DND-41 (cell line): ENCODE measurements at regions not wholly inside any gene's neighbourhood (a gene's known extent, or its start where the extent isn't known, plus 50 kb on each side); places are given as distances from the start of the nearest gene placed in this dataset.

Experiments used
- ATAC-seq: fragments of 200-7000 bp; cut with Tn5 transposase; 3 replicates; pipeline ENCODE4 v1.9.1; 2021; ENCODE audit warnings: low read depth; ENCODE audit not compliant: insufficient read depth
- DNase-seq: peaks from one replicate; pipeline ENCODE4 v3.0.0-alpha.2; 2020
- H2AFZ ChIP-seq: 2 replicates; pipeline ENCODE4 v1.6.0; 2012; ENCODE audit warnings: low read depth, low read length
- H3K27ac ChIP-seq: 2 replicates; pipeline ENCODE4 v1.5.1; 2012; ENCODE audit warnings: low read length, inconsistent platforms
- H3K27me3 ChIP-seq: fragments of 200-600 bp; sonication (generic); 2 replicates; pipeline ENCODE4 v1.6.0; 2012; ENCODE audit warnings: low read length, mild to moderate bottlenecking, inconsistent platforms; ENCODE audit not compliant: insufficient read depth, poor library complexity
- H3K36me3 ChIP-seq: 2 replicates; pipeline ENCODE4 v1.5.1; 2012; ENCODE audit warnings: low read length, inconsistent platforms; ENCODE audit not compliant: insufficient read depth
- H3K4me1 ChIP-seq: 2 replicates; pipeline ENCODE4 v1.5.1; 2012; ENCODE audit warnings: mild to moderate bottlenecking, low read length; ENCODE audit not compliant: insufficient read depth
- H3K4me2 ChIP-seq: 2 replicates; pipeline ENCODE4 v1.6.0; 2012; ENCODE audit warnings: mild to moderate bottlenecking, moderate library complexity, low read length, inconsistent platforms; ENCODE audit not compliant: insufficient read depth
- H3K4me3 ChIP-seq, 2 experiments: fragments of 200-600 bp in 1 of 2; shearing (Covaris generic) in 1 of 2; 2 replicates each; pipeline ENCODE4 v1.5.1; 2012 to 2016; ENCODE audit warnings: inconsistent platforms in 2 of 2, low read length in 2 of 2, mild to moderate bottlenecking in 2 of 2, low read depth in 1 of 2, moderate library complexity in 1 of 2
- H3K79me2 ChIP-seq: 2 replicates; pipeline ENCODE4 v1.6.0; 2012; ENCODE audit warnings: low read length, inconsistent platforms; ENCODE audit not compliant: insufficient read depth
- H3K9ac ChIP-seq: 2 replicates; pipeline ENCODE4 v1.6.0; 2012; ENCODE audit warnings: low read depth, mild to moderate bottlenecking, inconsistent platforms, low read length, moderate library complexity
- H3K9me3 ChIP-seq: 2 replicates; pipeline ENCODE4 v1.5.1; 2012; ENCODE audit warnings: low read length, moderate library complexity, mild to moderate bottlenecking, inconsistent platforms; ENCODE audit not compliant: insufficient read depth, severe bottlenecking
- H4K20me1 ChIP-seq: 2 replicates; pipeline ENCODE4 v1.6.0; 2012; ENCODE audit warnings: low read length; ENCODE audit not compliant: insufficient read depth
- EZH2 ChIP-seq: IDR thresholded peaks from 3 replicates; pipeline ENCODE4 v1.6.1; 2012; ENCODE audit warnings: borderline replicate concordance, low read depth, mild to moderate bottlenecking, moderate library complexity, low read length, inconsistent platforms; ENCODE audit not compliant: severe bottlenecking
- TF ChIP-seq, protein P1 (sequence below): IDR thresholded peaks from 2 replicates; pipeline ENCODE4 v1.5.1; 2012; ENCODE audit warnings: borderline replicate concordance, low read length, moderate library complexity, mild to moderate bottlenecking; ENCODE audit not compliant: poor library complexity, severe bottlenecking; ENCODE audit errors: extremely low read depth

DNA sequence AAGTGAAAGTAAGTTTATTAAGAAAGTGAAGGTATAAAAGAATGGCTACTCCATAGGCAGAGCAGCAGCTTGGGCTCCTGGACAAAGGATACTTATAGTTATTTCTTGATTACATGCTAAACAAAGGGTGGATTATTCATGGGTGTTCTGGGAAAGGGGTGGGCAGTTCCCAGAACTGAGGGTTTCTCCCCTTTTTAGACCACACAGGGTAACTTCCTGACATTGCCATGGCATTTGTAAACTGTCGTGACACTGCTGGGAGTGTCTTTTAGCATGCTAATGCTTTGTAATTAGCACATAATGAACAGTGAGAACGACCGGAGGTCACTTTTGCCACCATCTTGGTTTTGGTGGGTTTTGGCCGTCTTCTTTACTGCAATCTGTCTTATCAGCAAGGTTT is 557.6 kb downstream of the SPRY1 start:
- Histone ChIP-seq H3K27ac (no peak overlapping the region), H2AFZ (no peak overlapping the region), H3K4me3 (no peak overlapping the region), H4K20me1 (no peaks in the 10 kb centered on the region), H3K27me3 (no peaks in the 10 kb centered on the region), H3K9me3 (no peaks in the 10 kb centered on the region), H3K4me1 (no peaks in the 10 kb centered on the region), H3K79me2 (no peaks in the 10 kb centered on the region), H3K4me2 (no peak overlapping the region), H3K9ac (no peak overlapping the region), H3K36me3 (no peaks in the 10 kb centered on the region)
- DNase-seq, result no peak
- TF ChIP-seq EZH2, result no peak
- TF ChIP-seq, protein P1, sequence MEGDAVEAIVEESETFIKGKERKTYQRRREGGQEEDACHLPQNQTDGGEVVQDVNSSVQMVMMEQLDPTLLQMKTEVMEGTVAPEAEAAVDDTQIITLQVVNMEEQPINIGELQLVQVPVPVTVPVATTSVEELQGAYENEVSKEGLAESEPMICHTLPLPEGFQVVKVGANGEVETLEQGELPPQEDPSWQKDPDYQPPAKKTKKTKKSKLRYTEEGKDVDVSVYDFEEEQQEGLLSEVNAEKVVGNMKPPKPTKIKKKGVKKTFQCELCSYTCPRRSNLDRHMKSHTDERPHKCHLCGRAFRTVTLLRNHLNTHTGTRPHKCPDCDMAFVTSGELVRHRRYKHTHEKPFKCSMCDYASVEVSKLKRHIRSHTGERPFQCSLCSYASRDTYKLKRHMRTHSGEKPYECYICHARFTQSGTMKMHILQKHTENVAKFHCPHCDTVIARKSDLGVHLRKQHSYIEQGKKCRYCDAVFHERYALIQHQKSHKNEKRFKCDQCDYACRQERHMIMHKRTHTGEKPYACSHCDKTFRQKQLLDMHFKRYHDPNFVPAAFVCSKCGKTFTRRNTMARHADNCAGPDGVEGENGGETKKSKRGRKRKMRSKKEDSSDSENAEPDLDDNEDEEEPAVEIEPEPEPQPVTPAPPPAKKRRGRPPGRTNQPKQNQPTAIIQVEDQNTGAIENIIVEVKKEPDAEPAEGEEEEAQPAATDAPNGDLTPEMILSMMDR, result no peak
- no peak for ATAC-seq

DNA sequence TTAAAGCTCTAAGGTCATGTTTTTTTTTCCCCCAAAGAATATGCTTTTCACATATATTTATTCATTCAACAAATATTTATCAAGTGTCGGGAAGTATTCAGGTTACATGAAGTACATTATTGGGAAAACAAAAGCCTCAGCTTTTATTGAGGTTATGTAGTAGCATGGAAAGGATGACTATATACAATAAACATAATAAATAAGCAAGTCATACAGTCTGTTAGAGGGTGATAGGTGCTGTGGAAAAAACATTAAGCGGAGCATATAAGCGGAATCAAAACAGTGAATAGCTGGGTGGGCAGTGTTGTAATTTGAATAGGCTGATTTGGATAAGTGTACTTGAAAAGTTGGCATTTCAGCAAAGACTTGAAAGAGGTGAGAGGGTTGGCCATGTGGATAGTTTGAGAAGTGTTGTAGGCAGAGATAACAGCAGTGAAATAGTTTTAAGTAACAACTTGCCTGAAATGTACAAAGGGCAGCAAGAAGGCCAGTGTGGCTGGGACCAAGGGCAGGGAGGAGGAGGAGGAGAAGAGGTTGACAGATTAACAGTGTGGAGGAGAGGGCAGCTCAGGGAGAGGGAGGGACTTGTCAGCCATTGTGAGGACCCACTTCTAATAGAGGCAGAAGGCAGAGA is 558.7 kb downstream of the SPRY1 start:
- DNase-seq, result no peak
- Histone ChIP-seq H3K4me3 (no peak overlapping the region), H3K27me3 (no peaks in the 10 kb centered on the region), H4K20me1 (no peaks in the 10 kb centered on the region), H2AFZ (no peak overlapping the region), H3K79me2 (no peaks in the 10 kb centered on the region), H3K9ac (no peak overlapping the region), H3K27ac (no peak overlapping the region), H3K4me1 (no peaks in the 10 kb centered on the region), H3K9me3 (no peaks in the 10 kb centered on the region), H3K36me3 (no peaks in the 10 kb centered on the region), H3K4me2 (no peak overlapping the region)
- no peak for ATAC-seq
- no peak for TF ChIP-seq EZH2
- TF ChIP-seq, protein P1, result no peak

DNA sequence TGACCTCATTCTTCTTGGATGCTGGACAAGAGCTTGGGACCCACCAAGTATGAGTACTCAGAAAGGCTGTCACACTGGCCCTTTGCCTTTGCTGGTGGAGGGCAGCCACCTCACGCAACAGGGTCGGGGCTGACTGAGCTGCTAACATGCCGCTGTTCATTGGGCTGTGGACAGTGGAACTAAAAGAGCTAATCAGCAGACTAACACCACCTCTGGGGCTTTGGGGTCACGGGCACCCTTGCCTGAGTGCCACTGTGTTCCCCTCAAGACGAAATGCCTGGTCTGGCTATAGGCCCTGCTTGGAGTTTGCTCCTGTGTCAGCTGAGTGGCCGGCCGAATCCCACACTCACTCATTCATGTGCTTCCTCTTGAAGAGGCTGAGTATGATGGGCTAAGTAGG is 559.6 kb downstream of the SPRY1 start:
- Histone ChIP-seq H2AFZ (no peak overlapping the region), H3K4me2 (no peak overlapping the region), H3K4me3 (no peak overlapping the region), H3K27me3 (no peaks in the 10 kb centered on the region), H3K79me2 (no peaks in the 10 kb centered on the region), H3K27ac (no peak overlapping the region), H3K4me1 (no peaks in the 10 kb centered on the region), H3K36me3 (no peaks in the 10 kb centered on the region), H3K9me3 (no peaks in the 10 kb centered on the region), H3K9ac (no peak overlapping the region), H4K20me1 (no peaks in the 10 kb centered on the region)
- TF ChIP-seq, protein P1, result no peak
- TF ChIP-seq EZH2, result no peak
- no peak for ATAC-seq
- no peak for DNase-seq
